Stimulated activated CD4-positive, alpha-beta T cell treated with anti-CD3 and anti-CD28 coated beads, Interleukin-12 subunit alpha, Interleukin-12 subunit beta, amount 100 ng/mL, for 24 hours (primary cell): ENCODE measurements at regions not wholly inside any gene's neighbourhood (a gene's known extent, or its start where the extent isn't known, plus 50 kb on each side); places are given as distances from the start of the nearest gene placed in this dataset.

Experiments used
- DNase-seq, 2 experiments: peaks; one replicate each; pipeline ENCODE4 v3.0.0-alpha.2; 2020; ENCODE audit warnings: low read depth in 2 of 2

GRCh38 chr22:48898524-48899250 lies 929.0 kb downstream of the BRD1 start:
- no peak for DNase-seq

GRCh38 chr22:48897645-48898370 lies 929.9 kb downstream of the BRD1 start:
- no peak for DNase-seq

DNA sequence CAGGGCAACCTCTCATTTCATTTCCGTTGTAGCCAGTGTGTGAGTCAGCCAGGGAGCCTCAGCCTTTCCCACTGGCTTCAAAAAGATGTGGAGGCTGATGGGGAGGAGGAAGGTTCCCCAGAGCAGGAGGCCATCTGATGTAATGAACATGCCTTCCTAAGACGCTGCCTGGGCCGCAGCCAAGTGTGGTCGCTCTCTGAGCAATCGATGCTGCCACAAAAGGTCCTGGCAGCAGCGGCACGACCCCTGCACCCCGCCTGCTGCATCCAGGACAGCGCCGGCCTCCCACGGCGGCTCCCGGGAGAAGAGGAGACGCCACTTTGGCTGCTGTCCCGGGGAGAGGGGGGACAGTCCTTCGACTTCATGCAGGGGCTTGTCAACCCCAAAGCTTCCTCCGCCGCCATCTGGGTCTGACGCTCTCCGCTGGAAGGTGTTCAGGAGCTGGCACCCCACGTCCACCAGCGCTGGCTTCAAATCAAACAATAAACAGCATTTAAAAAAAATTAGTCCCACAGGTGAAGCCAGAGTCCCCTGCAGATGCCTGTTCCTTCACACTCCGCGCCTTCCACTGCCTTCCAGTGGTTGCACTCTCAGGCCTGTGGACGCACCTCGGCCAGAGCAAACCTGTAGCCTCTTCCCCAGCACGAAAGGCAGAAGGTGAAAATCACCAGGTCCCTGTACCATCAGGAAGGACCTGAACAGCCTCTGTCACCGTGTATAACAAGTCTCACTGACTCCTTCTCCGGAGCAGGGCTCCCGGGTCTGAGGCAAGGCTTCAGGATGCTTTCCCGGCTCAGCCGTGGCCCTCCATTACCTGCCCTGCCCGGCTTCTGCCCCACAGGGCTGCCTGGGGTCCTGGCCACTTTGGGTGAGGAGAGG lies 930.7 kb downstream of the BRD1 start:
- DNase-seq = no peak

GRCh38 chr22:48895831-48896765 lies 931.6 kb downstream of the BRD1 start:
- DNase-seq = no peak

DNA sequence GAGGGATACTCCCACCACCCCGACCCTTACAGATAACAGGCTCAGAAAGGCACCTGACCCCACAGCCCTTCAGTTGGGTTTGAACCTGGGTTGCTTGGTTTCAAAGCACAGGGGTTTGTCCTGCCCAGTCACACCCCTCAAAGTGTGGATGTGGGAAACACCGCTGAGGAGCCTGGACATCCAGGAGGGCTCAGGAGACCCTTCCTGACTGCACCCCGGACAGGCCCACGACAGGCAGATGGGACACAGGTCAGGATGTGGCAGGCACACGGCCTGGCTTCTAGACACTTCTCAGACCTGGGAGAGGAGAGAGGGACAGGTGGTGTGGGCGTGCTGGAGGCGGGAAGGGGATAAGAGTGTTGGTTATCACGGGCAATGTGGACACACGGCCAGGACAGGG lies 932.3 kb downstream of the BRD1 start:
- no peak for DNase-seq

- DNase-seq = no peak
These were observed 932.8 kb downstream of the BRD1 start for GRCh38 chr22:48894804-48895250.

GRCh38 chr22:48894064-48894671 lies 933.5 kb downstream of the BRD1 start:
- no peak for DNase-seq

DNA sequence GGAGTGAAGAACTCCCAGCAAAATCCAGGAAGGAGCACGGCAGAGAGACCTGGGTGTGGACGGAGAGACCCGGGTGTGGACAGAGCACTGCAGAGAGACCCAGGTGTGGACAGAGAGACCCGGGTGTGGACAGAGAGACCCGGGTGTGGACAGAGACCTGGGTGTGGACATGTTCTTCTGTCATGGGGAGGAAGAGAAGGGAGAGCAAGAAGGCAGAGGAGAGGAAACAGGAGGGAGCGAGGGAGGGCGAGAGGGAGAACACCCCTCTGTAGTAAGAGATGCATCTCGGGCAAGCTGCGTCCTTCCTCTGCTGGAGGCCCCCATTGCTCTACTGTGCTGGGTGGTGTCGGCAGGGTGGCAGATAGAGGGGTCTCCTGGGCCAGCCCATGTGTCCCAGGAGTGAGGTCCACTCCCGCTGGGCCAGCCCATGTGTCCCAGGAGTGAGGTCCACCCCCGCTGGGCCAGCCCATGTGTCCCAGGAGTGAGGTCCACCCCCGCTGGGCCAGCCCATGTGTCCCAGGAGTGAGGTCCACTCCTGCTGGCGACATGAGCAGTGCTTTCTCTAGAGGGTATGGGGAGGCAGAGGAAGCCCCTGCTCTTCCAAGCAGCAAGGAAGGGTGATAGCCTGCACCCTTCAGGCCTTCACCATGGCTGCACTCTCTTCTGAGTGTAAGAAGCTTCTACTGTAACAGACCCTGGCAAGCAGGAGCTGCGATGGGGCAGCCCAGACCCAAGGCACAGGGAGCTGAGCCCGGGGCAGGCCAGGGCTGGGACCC lies 934.2 kb downstream of the BRD1 start:
- DNase-seq = no peak

GRCh38 chr22:48892578-48893287 lies 934.9 kb downstream of the BRD1 start:
- no peak for DNase-seq

- no peak for DNase-seq
These were observed 935.7 kb downstream of the BRD1 start for GRCh38 chr22:48891688-48892577.

DNA sequence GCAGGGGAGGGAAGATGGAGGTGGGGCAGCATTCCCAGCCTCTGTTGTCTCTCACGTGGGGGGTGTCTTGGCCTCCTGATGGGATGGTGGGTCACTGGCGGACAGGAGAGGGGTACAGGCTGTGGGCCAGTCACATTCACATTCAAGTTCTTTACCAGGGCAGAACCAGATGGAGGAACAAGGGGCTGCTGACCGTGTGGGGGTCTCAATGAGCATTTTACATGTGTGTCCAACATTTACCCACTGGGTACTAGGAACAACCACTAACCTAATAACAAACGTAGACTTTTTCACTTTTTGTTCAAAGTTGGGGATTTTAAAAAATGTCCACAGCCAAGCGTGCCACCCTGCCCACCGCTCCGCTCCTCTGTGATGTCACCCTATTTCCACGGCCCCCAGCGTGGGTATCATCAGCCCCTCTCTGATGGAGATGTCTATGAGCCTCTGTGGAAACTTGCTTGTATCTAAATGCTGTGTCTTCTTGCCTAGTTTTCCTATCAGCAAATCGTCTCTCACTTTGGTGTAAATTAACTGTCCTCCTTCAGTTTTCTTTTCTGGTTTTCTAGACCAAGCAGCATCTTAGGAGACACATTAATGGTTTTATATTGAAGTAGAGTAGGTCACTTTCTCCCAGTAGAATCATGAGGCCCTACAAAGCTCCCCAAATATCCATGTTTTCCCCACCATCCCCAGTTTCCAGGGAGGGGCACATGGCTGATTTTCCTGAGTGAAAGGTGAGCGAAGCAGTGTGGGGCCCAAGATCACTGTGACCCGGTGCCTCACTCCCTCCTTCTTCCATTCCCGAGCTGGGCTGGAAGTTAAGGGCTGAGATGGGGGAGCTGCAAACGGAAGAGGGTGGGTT lies 936.7 kb downstream of the BRD1 start:
- DNase-seq = no peak

- DNase-seq = no peak
These were observed 937.6 kb downstream of the BRD1 start for GRCh38 chr22:48889887-48890692.

- no peak for DNase-seq
These were observed 938.4 kb downstream of the BRD1 start for GRCh38 chr22:48889209-48889830.

- no peak for DNase-seq
These were observed 939.0 kb downstream of the BRD1 start for GRCh38 chr22:48888466-48889208.
